Activated CD8-positive, alpha-beta T cell treated with anti-CD3 and anti-CD28 coated beads for 36 hours (primary cell): ENCODE measurements at regions not wholly inside any gene's neighbourhood (a gene's known extent, or its start where the extent isn't known, plus 50 kb on each side); places are given as distances from the start of the nearest gene placed in this dataset.

Experiments used
- ATAC-seq: fragments of 200-7000 bp; cut with Tn5 transposase; one replicate; pipeline ENCODE4 v1.10.0; 2021; ENCODE audit warnings: mild to moderate bottlenecking, moderate library complexity
- CTCF ChIA-PET: fragments of 350-600 bp; sonication (Branson Sonifier 250); formaldehyde crosslinking; loops from one replicate; lab custom pipeline; 2021; ENCODE audit warnings: antibody characterized with exemption; lab: Charles Lee
- POLR2A ChIA-PET: fragments of 350-600 bp; sonication (Branson Sonifier 250); formaldehyde crosslinking; loops from one replicate; lab custom pipeline; 2021; ENCODE audit warnings: antibody characterized with exemption; lab: Charles Lee
- DNase-seq: peaks from one replicate; pipeline ENCODE4 v3.0.0-alpha.2; 2020
- H3K27ac Mint-ChIP-seq: one replicate; pipeline ENCODE4 v1.8.0; 2021; ENCODE audit warnings: mild to moderate bottlenecking, mixed read lengths
- H3K27me3 Mint-ChIP-seq: one replicate; pipeline ENCODE4 v1.8.0; 2021; ENCODE audit warnings: mixed read lengths
- H3K36me3 Mint-ChIP-seq: one replicate; pipeline ENCODE4 v1.8.0; 2021; ENCODE audit warnings: low read depth, mixed read lengths
- H3K4me1 Mint-ChIP-seq: one replicate; pipeline ENCODE4 v1.8.0; 2021; ENCODE audit warnings: low read depth, mixed read lengths
- H3K4me3 Mint-ChIP-seq: one replicate; pipeline ENCODE4 v1.8.0; 2021; ENCODE audit warnings: mild to moderate bottlenecking, moderate library complexity, mixed read lengths
- H3K9me3 Mint-ChIP-seq: one replicate; pipeline ENCODE4 v1.8.0; 2021; ENCODE audit warnings: mixed read lengths
- CTCF ChIP-seq: fragments of 200-600 bp; IDR thresholded peaks from one replicate; pipeline ENCODE4 v1.8.0; 2022; ENCODE audit warnings: antibody characterized with exemption, mild to moderate bottlenecking
- intact Hi-C: fragments of 100-400 bp; cut with micrococcal nuclease; formaldehyde crosslinking; loops from one replicate; pipeline ENCODE4 v1.10.0; 2022

- DNase-seq (no peak), ATAC-seq (no peak)
- Mint-ChIP-seq H3K36me3 (no peaks in the 10 kb centered on the region), H3K4me3 (no peak overlapping the region), H3K27ac (no peak overlapping the region), H3K9me3 (no peaks in the 10 kb centered on the region), H3K27me3 (no peaks in the 10 kb centered on the region), H3K4me1 (no peaks in the 10 kb centered on the region)
- intact Hi-C loops, result no loop called here
- CTCF ChIA-PET, result interaction anchor here (0.8 kb wide), 1 partner anchor 15 kb away, joined by 3 read pairs; no protein-coding TSS in a partner anchor
- POLR2A ChIA-PET, result no interaction called here
- no peak for TF ChIP-seq CTCF
Measured at GRCh38 chr15:77803487-77803886, 170.8 kb upstream of the LINGO1 start.

DNA sequence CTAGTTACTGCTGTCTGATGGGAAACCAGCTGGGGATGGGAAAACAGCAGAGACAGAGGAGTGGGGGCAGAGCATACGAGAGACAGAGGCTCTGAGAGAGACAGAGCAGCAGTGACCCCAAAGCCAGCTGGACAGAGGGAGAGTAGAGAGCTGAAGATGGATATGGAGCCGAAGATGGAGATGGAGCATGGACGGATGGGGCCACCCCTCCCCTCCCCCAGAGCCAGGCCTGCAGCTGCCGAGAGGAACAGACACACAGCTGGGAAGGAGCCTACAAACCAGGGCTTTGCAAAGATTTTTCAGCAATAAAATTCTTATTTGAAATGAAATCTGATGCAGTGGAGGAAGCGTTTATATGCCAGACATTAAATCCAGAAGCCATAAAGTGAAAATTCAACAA is 167.6 kb upstream of the LINGO1 start:
- ATAC-seq, result no peak
- TF ChIP-seq CTCF, result no peak

DNA sequence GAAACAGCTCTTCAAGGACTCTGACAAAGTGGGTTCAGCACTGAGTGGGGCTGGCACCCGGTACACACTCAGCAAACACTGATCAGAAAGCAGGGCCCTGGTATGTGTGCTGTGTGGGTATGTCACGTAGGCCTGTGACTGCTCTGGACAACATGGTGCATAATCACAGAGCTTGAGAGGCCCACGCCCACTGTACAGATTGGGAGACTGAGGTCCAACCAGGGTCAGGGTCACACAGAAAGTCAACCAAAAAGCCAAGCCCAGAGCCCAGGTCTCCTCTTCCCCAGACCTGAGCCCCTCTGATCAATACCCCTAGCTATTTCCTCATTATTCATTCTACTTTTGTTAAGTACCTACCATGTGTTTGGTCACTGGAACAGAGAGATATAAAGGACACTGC is 166.1 kb upstream of the LINGO1 start:
- intact Hi-C loops, result no loop called here
- no peaks in the 10 kb centered on the region for H3K4me1 Mint-ChIP-seq
- H3K9me3 Mint-ChIP-seq, result no peaks in the 10 kb centered on the region
- no peaks in the 10 kb centered on the region for H3K27me3 Mint-ChIP-seq
- DNase-seq, result no peak
- H3K4me3 Mint-ChIP-seq, result no peak overlapping the region
- no peak for ATAC-seq
- ChIA-PET POLR2A (interaction anchor here (1.2 kb wide), 1 partner anchor 31 kb away, joined by 4 read pairs; no protein-coding TSS in a partner anchor), CTCF (no interaction called here)
- no peak overlapping the region for H3K27ac Mint-ChIP-seq
- no peak for TF ChIP-seq CTCF
- H3K36me3 Mint-ChIP-seq, result no peaks in the 10 kb centered on the region

More for the DNA sequence above, 167.6 kb upstream of the LINGO1 start:
- H3K36me3 Mint-ChIP-seq, result no peaks in the 10 kb centered on the region
- intact Hi-C loops, result no loop called here
- H3K9me3 Mint-ChIP-seq, result no peaks in the 10 kb centered on the region
- ChIA-PET POLR2A (no interaction called here), CTCF (interaction anchor here (1.3 kb wide), 1 partner anchor 21 kb away, joined by 4 read pairs; no protein-coding TSS in a partner anchor)
- H3K4me1 Mint-ChIP-seq, result no peaks in the 10 kb centered on the region
- H3K27me3 Mint-ChIP-seq, result no peaks in the 10 kb centered on the region
- no peak overlapping the region for H3K4me3 Mint-ChIP-seq
- no peak for DNase-seq
- H3K27ac Mint-ChIP-seq, result no peak overlapping the region

DNA sequence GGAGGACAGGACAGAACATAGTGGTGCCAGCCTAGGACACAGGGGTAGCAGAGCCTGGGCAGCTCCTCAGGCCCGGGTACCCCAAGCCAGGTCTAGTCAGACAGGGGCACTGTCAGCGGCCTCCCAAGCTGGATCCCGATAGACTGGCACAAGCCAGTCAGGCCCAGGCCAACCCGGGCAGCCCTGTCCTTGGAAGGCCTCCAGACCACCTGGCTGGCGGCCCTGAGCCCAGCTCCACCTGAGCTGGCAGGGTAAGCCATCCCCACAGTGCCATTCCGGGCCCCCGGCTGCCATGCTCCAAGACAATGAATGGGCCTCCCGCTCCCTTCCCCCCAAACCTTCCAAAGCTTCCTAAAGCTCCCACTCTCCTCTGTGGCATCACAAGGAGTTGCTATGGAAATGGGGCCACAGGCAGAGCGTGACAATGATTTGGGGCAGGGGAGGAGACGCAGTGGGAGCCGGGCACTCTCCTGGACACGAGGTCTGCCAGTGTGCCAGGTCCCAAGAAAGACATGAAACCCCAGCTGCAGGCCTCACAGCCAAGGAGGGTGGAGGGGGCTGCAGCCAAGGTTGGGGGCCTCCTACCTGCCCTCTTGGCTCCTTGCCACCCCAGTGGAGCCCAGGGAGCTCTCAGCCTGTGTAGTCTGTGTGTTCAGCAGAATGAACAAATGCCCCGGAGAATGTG is 165.6 kb upstream of the LINGO1 start:
- ChIA-PET POLR2A (interaction anchor here (1.2 kb wide), 1 partner anchor 31 kb away, joined by 4 read pairs; no protein-coding TSS in a partner anchor), CTCF (interaction anchor here (1.4 to 1.5 kb wide), 2 partner anchors 14 to 164 kb away, joined by 3 to 6 read pairs; no protein-coding TSS in a partner anchor)
- no peak for ATAC-seq

More for the DNA sequence above, 165.6 kb upstream of the LINGO1 start:
- Mint-ChIP-seq H3K4me3 (no peak overlapping the region), H3K27ac (no peak overlapping the region), H3K9me3 (no peaks in the 10 kb centered on the region), H3K27me3 (no peaks in the 10 kb centered on the region), H3K36me3 (no peaks in the 10 kb centered on the region), H3K4me1 (no peaks in the 10 kb centered on the region)
- intact Hi-C loops, result no loop called here
- no peak for TF ChIP-seq CTCF
- no peak for DNase-seq
